ENCODE measurements at regions not wholly inside any gene's neighbourhood (a gene's known extent, or its start where the extent isn't known, plus 50 kb on each side); places are given as distances from the start of the nearest gene placed in this dataset.

- TF ChIP-seq CTCF (IDR thresholded peaks at IDR 0.05) (no peak), POLR2A (IDR thresholded peaks at IDR 0.05) (no peak), POLR2AphosphoS5 (IDR thresholded peaks at IDR 0.05) (no peak)
These were observed 76.9 kb downstream of the RHCG start for GRCh38 chr15:89419370-89419984.

Measured in stomach (tissue), 4 donors.